MM.1S (cell line): ENCODE measurements at regions not wholly inside any gene's neighbourhood (a gene's known extent, or its start where the extent isn't known, plus 50 kb on each side); places are given as distances from the start of the nearest gene placed in this dataset.

Experiments used
- DNase-seq: peaks from one replicate; pipeline ENCODE4 v3.0.0-alpha.2; 2015
- H2AFZ ChIP-seq: fragments of 300-600 bp; sonication (generic); 2 replicates; pipeline ENCODE4 v1.6.0; 2016; ENCODE audit warnings: antibody characterized with exemption, low read length
- H3F3A ChIP-seq: fragments of 300-600 bp; sonication (generic); 2 replicates; pipeline ENCODE4 v1.6.1; 2016; ENCODE audit warnings: mild to moderate bottlenecking, antibody characterized with exemption, low read length, moderate library complexity, mixed read lengths; ENCODE audit not compliant: insufficient read depth
- H3K27ac ChIP-seq: fragments of 300-600 bp; sonication (generic); 2 replicates; pipeline ENCODE4 v1.5.1; 2016; ENCODE audit warnings: mild to moderate bottlenecking, low read length
- H3K27me3 ChIP-seq: fragments of 300-600 bp; sonication (generic); replicated peaks from 2 replicates; pipeline ENCODE4 v1.6.0; 2016; ENCODE audit warnings: low read length; ENCODE audit not compliant: insufficient read depth
- H3K36me3 ChIP-seq: fragments of 300-600 bp; sonication (generic); replicated peaks from 2 replicates; pipeline ENCODE4 v1.6.1; 2016; ENCODE audit warnings: mild to moderate bottlenecking, low read length, mixed read lengths; ENCODE audit not compliant: insufficient read depth
- H3K4me1 ChIP-seq: fragments of 300-600 bp; sonication (generic); 2 replicates; pipeline ENCODE4 v1.6.1; 2016; ENCODE audit warnings: low read length, mixed read lengths
- H3K4me2 ChIP-seq: fragments of 300-600 bp; sonication (generic); 2 replicates; pipeline ENCODE4 v1.6.0; 2016; ENCODE audit warnings: low read depth, low read length
- H3K4me3 ChIP-seq: fragments of 300-600 bp; sonication (generic); 2 replicates; pipeline ENCODE4 v1.5.1; 2016; ENCODE audit warnings: low read length, mixed read lengths
- H3K79me2 ChIP-seq: fragments of 300-600 bp; sonication (generic); 2 replicates; pipeline ENCODE4 v1.6.1; 2016; ENCODE audit warnings: mixed run types, low read length, mixed read lengths
- H3K9ac ChIP-seq: fragments of 300-600 bp; sonication (generic); 2 replicates; pipeline ENCODE4 v1.6.1; 2016; ENCODE audit warnings: low read length, mixed read lengths
- H3K9me2 ChIP-seq: fragments of 300-600 bp; sonication (generic); replicated peaks from 2 replicates; pipeline ENCODE4 v1.6.1; 2016; ENCODE audit warnings: mild to moderate bottlenecking, low read length, mixed read lengths; ENCODE audit not compliant: insufficient read depth
- H3K9me3 ChIP-seq: fragments of 300-600 bp; sonication (generic); replicated peaks from 2 replicates; pipeline ENCODE4 v1.6.1; 2016; ENCODE audit warnings: mild to moderate bottlenecking, low read length, mixed read lengths; ENCODE audit not compliant: insufficient read depth
- H4K20me1 ChIP-seq: fragments of 300-600 bp; sonication (generic); 2 replicates; pipeline ENCODE4 v1.6.1; 2016; ENCODE audit warnings: mild to moderate bottlenecking, low read length, moderate library complexity, mixed read lengths; ENCODE audit not compliant: insufficient read depth
- EZH2 ChIP-seq: fragments of 300-600 bp; sonication (generic); optimal IDR thresholded peaks from 2 replicates; pipeline ENCODE3; 2017; ENCODE audit warnings: low read depth, mild to moderate bottlenecking, antibody characterized with exemption, low read length, mixed read lengths
- EZH2phosphoT487 ChIP-seq: fragments of 300-600 bp; sonication (generic); IDR thresholded peaks from 2 replicates; pipeline ENCODE4 v1.6.1; 2018; ENCODE audit warnings: antibody characterized with exemption, low read length
- TF ChIP-seq, protein P1 (sequence below): fragments of 300-600 bp; sonication (generic); IDR thresholded peaks from 2 replicates; pipeline ENCODE4 v1.5.1; 2016; ENCODE audit warnings: antibody characterized with exemption, low read length, mixed read lengths

DNA sequence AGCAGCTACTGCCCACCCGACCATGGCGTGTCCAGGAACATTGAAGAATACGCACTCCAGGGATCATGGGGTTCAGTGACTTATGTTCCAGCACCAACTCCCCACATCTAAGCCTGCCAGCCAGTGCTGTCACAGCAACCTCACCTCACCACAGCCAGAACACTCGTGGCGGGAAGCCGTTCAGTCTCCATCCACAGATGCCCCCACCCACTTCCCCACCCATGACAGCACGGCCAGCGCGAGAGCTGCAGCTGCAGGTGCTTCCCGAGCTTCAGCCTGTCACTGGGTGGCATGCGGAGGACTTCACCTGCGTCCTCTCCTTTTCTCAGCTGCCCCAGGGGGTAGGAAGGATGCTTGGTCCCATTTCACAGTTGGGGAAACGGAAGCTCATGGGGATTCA, 50.3 kb downstream of the RBFOX3 start:
- no peaks in the 10 kb centered on the region for H4K20me1 ChIP-seq
- H2AFZ ChIP-seq = no peak overlapping the region
- no peak overlapping the region for H3K9ac ChIP-seq
- peaks cover 84% of the 10 kb centered on the region for H3K27me3 ChIP-seq
- no peak for DNase-seq
- H3K9me2 ChIP-seq = no peaks in the 10 kb centered on the region
- no peak overlapping the region for H3K4me3 ChIP-seq
- H3K4me2 ChIP-seq = no peak overlapping the region
- H3K36me3 ChIP-seq = no peaks in the 10 kb centered on the region
- no peak overlapping the region for H3K27ac ChIP-seq
- H3K79me2 ChIP-seq = no peaks in the 10 kb centered on the region
- no peaks in the 10 kb centered on the region for H3K9me3 ChIP-seq
- TF ChIP-seq EZH2 (no peak), EZH2phosphoT487 (no peak)
- TF ChIP-seq, protein P1, sequence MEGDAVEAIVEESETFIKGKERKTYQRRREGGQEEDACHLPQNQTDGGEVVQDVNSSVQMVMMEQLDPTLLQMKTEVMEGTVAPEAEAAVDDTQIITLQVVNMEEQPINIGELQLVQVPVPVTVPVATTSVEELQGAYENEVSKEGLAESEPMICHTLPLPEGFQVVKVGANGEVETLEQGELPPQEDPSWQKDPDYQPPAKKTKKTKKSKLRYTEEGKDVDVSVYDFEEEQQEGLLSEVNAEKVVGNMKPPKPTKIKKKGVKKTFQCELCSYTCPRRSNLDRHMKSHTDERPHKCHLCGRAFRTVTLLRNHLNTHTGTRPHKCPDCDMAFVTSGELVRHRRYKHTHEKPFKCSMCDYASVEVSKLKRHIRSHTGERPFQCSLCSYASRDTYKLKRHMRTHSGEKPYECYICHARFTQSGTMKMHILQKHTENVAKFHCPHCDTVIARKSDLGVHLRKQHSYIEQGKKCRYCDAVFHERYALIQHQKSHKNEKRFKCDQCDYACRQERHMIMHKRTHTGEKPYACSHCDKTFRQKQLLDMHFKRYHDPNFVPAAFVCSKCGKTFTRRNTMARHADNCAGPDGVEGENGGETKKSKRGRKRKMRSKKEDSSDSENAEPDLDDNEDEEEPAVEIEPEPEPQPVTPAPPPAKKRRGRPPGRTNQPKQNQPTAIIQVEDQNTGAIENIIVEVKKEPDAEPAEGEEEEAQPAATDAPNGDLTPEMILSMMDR = no peak
- H3F3A ChIP-seq = no peaks in the 10 kb centered on the region
- H3K4me1 ChIP-seq = no peaks in the 10 kb centered on the region

GRCh38 chr17:79559111-79559887, 51.6 kb downstream of the RBFOX3 start:
- Histone ChIP-seq H3K9me2 (no peaks in the 10 kb centered on the region), H3F3A (no peaks in the 10 kb centered on the region), H3K4me2 (no peak overlapping the region), H3K4me1 (no peaks in the 10 kb centered on the region), H3K27me3 (peaks cover 81% of the 10 kb centered on the region), H3K36me3 (no peaks in the 10 kb centered on the region), H3K27ac (no peak overlapping the region), H3K9ac (no peak overlapping the region), H3K79me2 (no peaks in the 10 kb centered on the region), H3K9me3 (no peaks in the 10 kb centered on the region), H2AFZ (no peak overlapping the region), H4K20me1 (no peaks in the 10 kb centered on the region), H3K4me3 (no peak overlapping the region)
- no peak for TF ChIP-seq EZH2phosphoT487
- TF ChIP-seq, protein P1 = no peak
- TF ChIP-seq EZH2 = no peak
- no peak for DNase-seq

DNA sequence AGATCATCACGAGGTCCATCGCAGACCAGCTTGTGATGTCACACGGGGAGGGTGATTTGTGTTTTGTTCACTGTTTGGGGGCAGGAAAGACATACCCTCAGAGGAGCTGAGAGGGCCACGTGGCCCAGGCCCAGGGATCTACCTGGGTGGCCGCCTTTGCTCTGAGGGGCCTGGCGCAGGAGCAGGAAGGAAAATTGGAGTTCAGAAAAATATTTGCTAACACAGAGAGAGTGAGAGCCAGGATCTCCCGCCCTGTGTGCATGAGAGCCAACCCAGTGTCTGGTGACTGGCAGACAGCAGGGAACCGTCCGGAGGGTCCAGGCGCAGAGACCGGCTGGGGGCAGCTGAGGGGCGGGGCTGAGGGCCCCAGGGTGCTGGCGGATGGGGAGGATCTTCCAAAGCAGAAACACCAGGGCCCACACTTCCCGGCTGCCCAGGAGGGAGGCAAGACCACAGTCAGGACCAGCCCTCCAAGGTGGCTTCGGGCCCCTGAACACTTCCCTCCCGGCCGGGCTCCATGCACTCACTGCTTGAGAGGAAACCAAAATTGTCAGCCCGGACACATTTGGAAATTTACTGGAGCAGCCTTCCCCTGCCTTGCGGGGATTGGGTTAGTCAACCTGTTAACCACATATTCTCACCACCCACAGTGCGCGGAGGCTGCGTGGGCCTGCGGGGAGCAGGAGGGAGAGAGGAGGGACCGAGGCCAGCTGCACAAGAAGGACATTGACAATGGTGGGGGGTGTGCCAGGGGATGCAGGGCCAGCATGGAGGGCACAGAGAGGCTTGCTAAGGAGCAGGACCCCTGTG, 52.6 kb downstream of the RBFOX3 start:
- no peaks in the 10 kb centered on the region for H3F3A ChIP-seq
- H4K20me1 ChIP-seq = no peaks in the 10 kb centered on the region
- H3K4me3 ChIP-seq = no peak overlapping the region
- H3K27me3 ChIP-seq = peaks cover 81% of the 10 kb centered on the region
- no peaks in the 10 kb centered on the region for H3K9me3 ChIP-seq
- no peak overlapping the region for H3K4me2 ChIP-seq
- no peaks in the 10 kb centered on the region for H3K9me2 ChIP-seq
- no peak overlapping the region for H2AFZ ChIP-seq
- no peak for DNase-seq
- H3K36me3 ChIP-seq = no peaks in the 10 kb centered on the region
- H3K4me1 ChIP-seq = no peaks in the 10 kb centered on the region
- H3K27ac ChIP-seq = no peak overlapping the region
- no peak overlapping the region for H3K9ac ChIP-seq
- H3K79me2 ChIP-seq = no peaks in the 10 kb centered on the region
- TF ChIP-seq, protein P1 = no peak
- no peak for TF ChIP-seq EZH2phosphoT487
- no peak for TF ChIP-seq EZH2
